ENCODE measurements at regions not wholly inside any gene's neighbourhood (a gene's known extent, or its start where the extent isn't known, plus 50 kb on each side); places are given as distances from the start of the nearest gene placed in this dataset.

- TF ChIP-seq SIN3A (IDR thresholded peaks at IDR 0.05; ENCODE audit: borderline replicate concordance, insufficient read depth, low read length): no peak
- TF ChIP-seq, protein P1, sequence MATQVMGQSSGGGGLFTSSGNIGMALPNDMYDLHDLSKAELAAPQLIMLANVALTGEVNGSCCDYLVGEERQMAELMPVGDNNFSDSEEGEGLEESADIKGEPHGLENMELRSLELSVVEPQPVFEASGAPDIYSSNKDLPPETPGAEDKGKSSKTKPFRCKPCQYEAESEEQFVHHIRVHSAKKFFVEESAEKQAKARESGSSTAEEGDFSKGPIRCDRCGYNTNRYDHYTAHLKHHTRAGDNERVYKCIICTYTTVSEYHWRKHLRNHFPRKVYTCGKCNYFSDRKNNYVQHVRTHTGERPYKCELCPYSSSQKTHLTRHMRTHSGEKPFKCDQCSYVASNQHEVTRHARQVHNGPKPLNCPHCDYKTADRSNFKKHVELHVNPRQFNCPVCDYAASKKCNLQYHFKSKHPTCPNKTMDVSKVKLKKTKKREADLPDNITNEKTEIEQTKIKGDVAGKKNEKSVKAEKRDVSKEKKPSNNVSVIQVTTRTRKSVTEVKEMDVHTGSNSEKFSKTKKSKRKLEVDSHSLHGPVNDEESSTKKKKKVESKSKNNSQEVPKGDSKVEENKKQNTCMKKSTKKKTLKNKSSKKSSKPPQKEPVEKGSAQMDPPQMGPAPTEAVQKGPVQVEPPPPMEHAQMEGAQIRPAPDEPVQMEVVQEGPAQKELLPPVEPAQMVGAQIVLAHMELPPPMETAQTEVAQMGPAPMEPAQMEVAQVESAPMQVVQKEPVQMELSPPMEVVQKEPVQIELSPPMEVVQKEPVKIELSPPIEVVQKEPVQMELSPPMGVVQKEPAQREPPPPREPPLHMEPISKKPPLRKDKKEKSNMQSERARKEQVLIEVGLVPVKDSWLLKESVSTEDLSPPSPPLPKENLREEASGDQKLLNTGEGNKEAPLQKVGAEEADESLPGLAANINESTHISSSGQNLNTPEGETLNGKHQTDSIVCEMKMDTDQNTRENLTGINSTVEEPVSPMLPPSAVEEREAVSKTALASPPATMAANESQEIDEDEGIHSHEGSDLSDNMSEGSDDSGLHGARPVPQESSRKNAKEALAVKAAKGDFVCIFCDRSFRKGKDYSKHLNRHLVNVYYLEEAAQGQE (IDR thresholded peaks at IDR 0.05; ENCODE audit: insufficient read depth in 1 of 2, low read depth in 2 of 2, low read length in 2 of 2): no peak
Observed at GRCh38 chr2:5051300-5051699, 640.9 kb upstream of the SOX11 start.
